Cardiac muscle cell (in vitro differentiated cells and primary cell): ENCODE measurements at regions not wholly inside any gene's neighbourhood (a gene's known extent, or its start where the extent isn't known, plus 50 kb on each side); places are given as distances from the start of the nearest gene placed in this dataset.

Experiments used
- DNase-seq, 2 donors: peaks; one replicate each; pipeline versions ENCODE4 v3.0.0 to v3.0.0-alpha.2; 2010 to 2017; ENCODE audit warnings: low read depth in 1 of 2, low spot score in 1 of 2
- H3K27ac ChIP-seq: fragments of 200-600 bp; sonication (generic); 2 replicates; pipeline ENCODE4 v1.5.1; 2016
- H3K27me3 ChIP-seq: fragments of 200-600 bp; sonication (generic); 2 replicates; pipeline ENCODE4 v1.6.0; 2016; ENCODE audit warnings: control low read depth
- H3K36me3 ChIP-seq: fragments of 200-600 bp; sonication (generic); 2 replicates; pipeline ENCODE4 v1.5.1; 2016; ENCODE audit warnings: control low read depth
- H3K4me1 ChIP-seq: fragments of 200-600 bp; sonication (generic); 2 replicates; pipeline ENCODE4 v1.8.1; 2017; ENCODE audit warnings: low read depth, mild to moderate bottlenecking, mixed run types
- H3K4me3 ChIP-seq: fragments of 200-600 bp; sonication (generic); 2 replicates; pipeline ENCODE4 v1.5.1; 2016; ENCODE audit warnings: mild to moderate bottlenecking
- H3K9me3 ChIP-seq: fragments of 200-600 bp; sonication (generic); 2 replicates; pipeline ENCODE4 v1.5.1; 2017; ENCODE audit warnings: low read depth, mild to moderate bottlenecking, control low read depth
- TF ChIP-seq, protein P1 (sequence below): IDR thresholded peaks from 2 replicates; pipeline ENCODE4 v1.5.1; 2012; ENCODE audit warnings: low read depth, mild to moderate bottlenecking, low read length

DNA sequence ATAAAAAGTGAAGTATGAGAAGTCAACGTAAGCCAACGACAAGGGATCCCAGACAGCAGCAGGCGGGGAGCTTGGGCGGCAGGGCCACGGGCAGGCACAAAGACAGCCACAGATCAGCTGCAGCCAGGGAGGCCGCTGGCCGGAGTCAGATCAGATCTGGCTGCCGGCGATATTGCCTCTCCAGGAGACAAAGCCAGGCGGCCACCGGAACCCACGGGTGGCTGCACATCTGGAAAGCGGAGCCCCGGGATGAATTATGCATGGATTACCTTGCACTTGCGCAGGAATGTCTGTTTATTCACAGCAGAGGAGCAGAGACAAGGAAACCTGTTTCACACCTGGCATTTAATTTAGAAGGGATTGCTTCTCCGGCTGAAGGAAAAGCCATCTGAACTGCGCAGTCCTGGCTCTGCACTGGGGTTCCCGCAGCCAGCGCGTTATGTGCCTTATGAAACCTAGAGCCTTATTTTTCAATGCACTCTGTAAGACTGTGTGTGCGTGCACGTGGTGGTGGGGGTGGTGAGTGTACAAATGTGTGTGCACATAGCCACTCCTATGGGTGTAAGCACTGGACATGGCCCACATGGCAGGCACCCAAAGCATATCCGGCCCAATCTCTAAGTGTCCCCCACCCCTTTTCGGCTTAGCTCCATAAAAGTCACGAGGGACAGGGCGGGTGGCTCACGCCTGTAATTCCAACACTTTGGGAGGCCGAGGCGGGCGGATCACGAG is 427.8 kb upstream of the MCTP2 start:
- no peak overlapping the region for H3K4me3 ChIP-seq
- no peak for DNase-seq
- TF ChIP-seq, protein P1, sequence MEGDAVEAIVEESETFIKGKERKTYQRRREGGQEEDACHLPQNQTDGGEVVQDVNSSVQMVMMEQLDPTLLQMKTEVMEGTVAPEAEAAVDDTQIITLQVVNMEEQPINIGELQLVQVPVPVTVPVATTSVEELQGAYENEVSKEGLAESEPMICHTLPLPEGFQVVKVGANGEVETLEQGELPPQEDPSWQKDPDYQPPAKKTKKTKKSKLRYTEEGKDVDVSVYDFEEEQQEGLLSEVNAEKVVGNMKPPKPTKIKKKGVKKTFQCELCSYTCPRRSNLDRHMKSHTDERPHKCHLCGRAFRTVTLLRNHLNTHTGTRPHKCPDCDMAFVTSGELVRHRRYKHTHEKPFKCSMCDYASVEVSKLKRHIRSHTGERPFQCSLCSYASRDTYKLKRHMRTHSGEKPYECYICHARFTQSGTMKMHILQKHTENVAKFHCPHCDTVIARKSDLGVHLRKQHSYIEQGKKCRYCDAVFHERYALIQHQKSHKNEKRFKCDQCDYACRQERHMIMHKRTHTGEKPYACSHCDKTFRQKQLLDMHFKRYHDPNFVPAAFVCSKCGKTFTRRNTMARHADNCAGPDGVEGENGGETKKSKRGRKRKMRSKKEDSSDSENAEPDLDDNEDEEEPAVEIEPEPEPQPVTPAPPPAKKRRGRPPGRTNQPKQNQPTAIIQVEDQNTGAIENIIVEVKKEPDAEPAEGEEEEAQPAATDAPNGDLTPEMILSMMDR: no peak
- H3K36me3 ChIP-seq: no peaks in the 10 kb centered on the region
- no peaks in the 10 kb centered on the region for H3K4me1 ChIP-seq
- no peak overlapping the region for H3K27ac ChIP-seq
- H3K27me3 ChIP-seq: peaks cover 14% of the 10 kb centered on the region
- H3K9me3 ChIP-seq: no peaks in the 10 kb centered on the region

DNA sequence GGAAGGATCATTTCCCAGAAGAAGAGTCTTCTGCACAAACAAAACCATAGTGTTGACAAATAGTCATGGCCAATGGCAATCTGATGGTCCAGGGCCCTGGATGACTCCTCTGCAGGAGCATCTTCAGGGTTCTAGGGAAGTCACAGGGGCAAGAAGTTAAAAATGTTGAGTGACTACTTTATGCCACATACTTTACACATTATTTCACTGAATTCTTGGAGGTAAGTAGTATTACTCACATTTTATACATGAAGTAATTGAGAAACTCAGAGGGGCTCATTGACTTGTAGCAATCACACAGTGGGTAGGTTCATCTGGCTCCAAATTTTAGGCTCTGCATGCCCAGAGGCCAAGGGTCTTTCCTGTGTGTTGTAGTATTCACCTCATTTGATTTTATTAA is 430.2 kb upstream of the MCTP2 start:
- DNase-seq: no peak
- Histone ChIP-seq H3K4me1 (no peaks in the 10 kb centered on the region), H3K9me3 (no peaks in the 10 kb centered on the region), H3K36me3 (no peaks in the 10 kb centered on the region), H3K27ac (no peak overlapping the region), H3K27me3 (peaks cover 12% of the 10 kb centered on the region), H3K4me3 (no peak overlapping the region)
- TF ChIP-seq, protein P1: no peak

GRCh38 chr15:93800805-93801204 is 430.6 kb upstream of the MCTP2 start:
- Histone ChIP-seq H3K27ac (no peak overlapping the region), H3K4me1 (no peaks in the 10 kb centered on the region), H3K27me3 (peaks cover 9% of the 10 kb centered on the region), H3K36me3 (no peaks in the 10 kb centered on the region), H3K9me3 (no peaks in the 10 kb centered on the region), H3K4me3 (no peak overlapping the region)
- no peak for DNase-seq
- TF ChIP-seq, protein P1: no peak

- Histone ChIP-seq H3K9me3 (no peaks in the 10 kb centered on the region), H3K36me3 (no peaks in the 10 kb centered on the region), H3K27me3 (no peaks in the 10 kb centered on the region), H3K4me1 (no peaks in the 10 kb centered on the region), H3K27ac (no peak overlapping the region), H3K4me3 (no peak overlapping the region)
- no peak for DNase-seq
- TF ChIP-seq, protein P1: no peak
Observed at GRCh38 chr15:93789441-93789840, 441.9 kb upstream of the MCTP2 start.

- TF ChIP-seq, protein P1: no peak
- Histone ChIP-seq H3K9me3 (no peaks in the 10 kb centered on the region), H3K27ac (no peak overlapping the region), H3K36me3 (no peaks in the 10 kb centered on the region), H3K4me1 (no peaks in the 10 kb centered on the region), H3K27me3 (no peaks in the 10 kb centered on the region), H3K4me3 (no peak overlapping the region)
- no peak for DNase-seq
Observed at GRCh38 chr15:93780073-93780472, 451.3 kb upstream of the MCTP2 start.

DNA sequence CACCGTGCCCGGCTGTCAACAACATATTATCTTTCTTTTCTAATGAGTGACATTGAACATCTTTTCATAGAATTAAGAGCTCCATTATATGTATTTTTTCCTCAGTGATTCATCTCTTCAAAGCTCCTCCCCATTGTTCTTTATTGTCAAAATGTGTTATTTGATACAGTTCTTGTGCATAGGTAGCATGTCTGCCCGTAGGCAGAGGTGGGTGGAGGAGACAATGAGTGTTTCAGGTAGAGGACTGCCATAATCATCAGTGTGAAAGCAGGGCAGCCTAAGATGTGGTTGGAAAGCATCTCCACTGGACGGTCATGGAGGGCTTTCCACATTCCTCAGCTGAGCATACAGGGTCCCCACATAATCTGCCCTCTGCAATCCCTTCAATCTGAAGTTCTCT is 452.0 kb upstream of the MCTP2 start:
- Histone ChIP-seq H3K36me3 (no peaks in the 10 kb centered on the region), H3K4me1 (no peaks in the 10 kb centered on the region), H3K27me3 (no peaks in the 10 kb centered on the region), H3K27ac (no peak overlapping the region), H3K4me3 (no peak overlapping the region), H3K9me3 (no peaks in the 10 kb centered on the region)
- no peak for DNase-seq
- TF ChIP-seq, protein P1: no peak
